MM.1S (cell line): ENCODE measurements at regions not wholly inside any gene's neighbourhood (a gene's known extent, or its start where the extent isn't known, plus 50 kb on each side); places are given as distances from the start of the nearest gene placed in this dataset.

Experiments
- EZH2phosphoT487 ChIP-seq: fragments of 300-600 bp; sonication (generic); IDR thresholded peaks from 2 replicates; pipeline ENCODE4 v1.6.1; 2018; ENCODE audit warnings: antibody characterized with exemption, low read length
- TF ChIP-seq, protein P1 (sequence below): fragments of 300-600 bp; sonication (generic); IDR thresholded peaks from 2 replicates; pipeline ENCODE4 v1.5.1; 2016; ENCODE audit warnings: antibody characterized with exemption, low read length, mixed read lengths

DNA sequence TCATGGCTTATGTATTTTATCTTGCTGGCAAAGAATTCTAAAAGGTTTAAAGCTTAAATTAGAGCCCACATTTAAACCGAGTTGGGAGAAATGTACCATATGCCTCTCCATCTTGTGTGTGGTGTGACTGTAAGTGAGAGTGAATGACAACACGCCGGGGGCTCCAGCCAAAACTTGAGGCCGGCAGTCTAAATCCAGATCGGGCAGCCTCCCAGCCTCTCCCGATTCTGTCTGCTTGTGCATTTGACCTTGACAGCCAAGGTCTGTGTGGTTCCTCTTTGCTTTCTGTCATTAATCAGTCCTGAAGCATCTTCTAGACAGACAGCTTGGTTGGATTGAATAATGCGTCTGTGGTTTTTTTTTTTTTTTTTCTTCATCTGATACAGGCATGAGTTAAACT is 1093.2 kb upstream of the EEF2KMT start:
- TF ChIP-seq, protein P1, sequence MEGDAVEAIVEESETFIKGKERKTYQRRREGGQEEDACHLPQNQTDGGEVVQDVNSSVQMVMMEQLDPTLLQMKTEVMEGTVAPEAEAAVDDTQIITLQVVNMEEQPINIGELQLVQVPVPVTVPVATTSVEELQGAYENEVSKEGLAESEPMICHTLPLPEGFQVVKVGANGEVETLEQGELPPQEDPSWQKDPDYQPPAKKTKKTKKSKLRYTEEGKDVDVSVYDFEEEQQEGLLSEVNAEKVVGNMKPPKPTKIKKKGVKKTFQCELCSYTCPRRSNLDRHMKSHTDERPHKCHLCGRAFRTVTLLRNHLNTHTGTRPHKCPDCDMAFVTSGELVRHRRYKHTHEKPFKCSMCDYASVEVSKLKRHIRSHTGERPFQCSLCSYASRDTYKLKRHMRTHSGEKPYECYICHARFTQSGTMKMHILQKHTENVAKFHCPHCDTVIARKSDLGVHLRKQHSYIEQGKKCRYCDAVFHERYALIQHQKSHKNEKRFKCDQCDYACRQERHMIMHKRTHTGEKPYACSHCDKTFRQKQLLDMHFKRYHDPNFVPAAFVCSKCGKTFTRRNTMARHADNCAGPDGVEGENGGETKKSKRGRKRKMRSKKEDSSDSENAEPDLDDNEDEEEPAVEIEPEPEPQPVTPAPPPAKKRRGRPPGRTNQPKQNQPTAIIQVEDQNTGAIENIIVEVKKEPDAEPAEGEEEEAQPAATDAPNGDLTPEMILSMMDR = no peak
- no peak for TF ChIP-seq EZH2phosphoT487
